AG09319 (cell line): ENCODE measurements at regions not wholly inside any gene's neighbourhood (a gene's known extent, or its start where the extent isn't known, plus 50 kb on each side); places are given as distances from the start of the nearest gene placed in this dataset.

Experiments used
- DNase-seq: peaks from one replicate; pipeline ENCODE4 v3.0.0-alpha.2; 2010; ENCODE audit warnings: low read depth; ENCODE audit errors: extremely low read depth
- CTCF ChIP-seq: IDR thresholded peaks from 2 replicates; pipeline ENCODE4 v1.5.1; 2011; ENCODE audit warnings: low read depth, mild to moderate bottlenecking, inconsistent platforms, low read length, moderate library complexity

GRCh38 chr1:13935336-13935735 lies 235.3 kb downstream of the PRDM2 start:
- no peak for TF ChIP-seq CTCF
- DNase-seq = no peak

GRCh38 chr1:13941315-13941714 lies 241.3 kb downstream of the PRDM2 start:
- no peak for DNase-seq

DNA sequence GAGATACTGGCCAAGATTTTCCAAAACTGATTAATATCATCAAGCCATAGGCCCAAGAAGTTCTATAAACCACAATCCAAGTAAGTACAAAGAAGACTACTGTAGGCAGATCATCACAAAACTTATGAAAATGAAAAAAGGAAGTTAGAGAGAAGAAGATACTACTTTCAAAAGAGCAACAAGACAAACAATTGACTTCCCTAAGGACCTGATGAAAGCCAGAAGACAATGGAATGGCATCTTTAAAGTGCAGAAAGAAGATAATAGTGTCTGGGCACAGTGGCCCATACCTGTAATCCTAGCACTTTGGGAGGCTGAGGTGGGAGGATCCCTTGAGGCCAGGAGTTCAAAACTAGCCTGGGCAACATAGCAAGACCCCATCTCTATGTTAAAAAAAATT lies 243.1 kb downstream of the PRDM2 start:
- no peak for TF ChIP-seq CTCF
- DNase-seq = no peak

More at GRCh38 chr1:13941315-13941714, 241.3 kb downstream of the PRDM2 start:
- TF ChIP-seq CTCF = no peak

DNA sequence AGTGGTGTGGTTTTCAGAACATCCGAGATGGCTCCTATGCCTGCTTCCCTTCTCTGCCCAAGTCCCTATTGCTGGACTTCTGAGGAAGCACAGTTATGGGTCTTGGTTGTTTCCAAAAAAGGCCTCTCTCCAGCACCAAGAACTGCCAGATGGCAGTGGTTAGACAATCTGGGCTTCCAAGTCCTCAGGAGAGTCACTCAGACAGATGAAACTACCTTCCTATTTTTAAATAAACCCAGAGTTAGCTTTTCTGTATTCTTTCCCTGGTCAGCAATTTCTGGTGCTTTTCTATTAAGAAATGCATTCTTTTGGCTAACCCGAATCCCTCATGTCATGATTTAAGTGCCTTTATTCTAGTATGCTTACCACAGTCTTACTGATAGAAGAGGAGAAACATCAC lies 245.9 kb downstream of the PRDM2 start:
- TF ChIP-seq CTCF = no peak

DNA sequence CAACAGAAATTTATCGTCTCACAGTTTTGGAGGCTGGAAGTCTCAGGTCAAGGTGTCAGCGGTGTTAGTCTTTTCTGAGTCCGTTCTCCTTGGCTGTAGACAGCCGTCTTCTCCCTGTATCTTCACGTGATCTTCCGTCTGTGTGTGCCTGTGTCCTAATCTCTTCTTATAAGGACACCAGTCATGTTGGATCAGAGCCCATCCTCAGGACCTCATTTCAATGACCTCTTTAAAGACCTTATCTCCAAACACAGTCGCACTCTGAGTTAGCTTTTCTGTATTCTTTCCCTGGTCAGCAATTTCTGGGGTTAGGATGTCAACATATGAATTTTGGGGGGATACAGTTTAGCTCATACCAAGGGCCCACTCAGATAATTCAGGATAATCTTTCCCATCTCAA lies 247.7 kb downstream of the PRDM2 start:
- TF ChIP-seq CTCF = no peak

More for the DNA sequence above, 245.9 kb downstream of the PRDM2 start:
- no peak for DNase-seq

GRCh38 chr1:13948396-13948795 lies 248.4 kb downstream of the PRDM2 start:
- TF ChIP-seq CTCF = no peak
- no peak for DNase-seq

More for the DNA sequence above, 247.7 kb downstream of the PRDM2 start:
- no peak for DNase-seq

- no peak for TF ChIP-seq CTCF
- no peak for DNase-seq
These were observed 249.0 kb downstream of the PRDM2 start for GRCh38 chr1:13948888-13949391.
